Stimulated activated CD4-positive, alpha-beta T cell treated with anti-CD3 and anti-CD28 coated beads, Interleukin-12 subunit alpha, Interleukin-12 subunit beta, amount 100 ng/mL, for 48 hours (primary cell): ENCODE measurements at regions not wholly inside any gene's neighbourhood (a gene's known extent, or its start where the extent isn't known, plus 50 kb on each side); places are given as distances from the start of the nearest gene placed in this dataset.
"Not testable (repeated sequence)": the region's sequence is repeated elsewhere in the genome, so short reads cannot be mapped to it uniquely, and the experiment has no call there.

Experiments used
- DNase-seq, 3 donors: peaks; one replicate each; pipeline ENCODE4 v3.0.0-alpha.2; 2020; ENCODE audit warnings: low read depth in 2 of 3, low spot score in 1 of 3

DNA sequence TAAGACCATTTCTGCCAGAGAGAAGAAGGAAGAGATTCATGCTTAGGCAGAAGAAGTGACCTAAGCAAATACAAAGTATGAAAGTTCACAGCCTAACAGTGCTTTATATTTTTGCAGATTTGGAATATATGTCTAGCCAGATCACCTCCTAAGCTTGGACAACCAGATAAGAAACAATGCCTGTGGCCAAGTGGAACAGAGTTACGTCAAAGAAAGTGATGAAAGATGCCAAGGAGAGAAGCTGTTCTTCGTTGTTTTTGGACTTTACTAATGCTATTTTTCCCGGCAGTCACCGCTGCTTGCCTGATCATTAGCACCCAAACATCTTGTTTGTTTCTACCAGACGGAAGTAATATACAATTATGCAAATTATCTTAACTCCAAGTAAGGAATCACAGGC is 489.2 kb upstream of the C1orf87 start:
- no peak for DNase-seq

DNA sequence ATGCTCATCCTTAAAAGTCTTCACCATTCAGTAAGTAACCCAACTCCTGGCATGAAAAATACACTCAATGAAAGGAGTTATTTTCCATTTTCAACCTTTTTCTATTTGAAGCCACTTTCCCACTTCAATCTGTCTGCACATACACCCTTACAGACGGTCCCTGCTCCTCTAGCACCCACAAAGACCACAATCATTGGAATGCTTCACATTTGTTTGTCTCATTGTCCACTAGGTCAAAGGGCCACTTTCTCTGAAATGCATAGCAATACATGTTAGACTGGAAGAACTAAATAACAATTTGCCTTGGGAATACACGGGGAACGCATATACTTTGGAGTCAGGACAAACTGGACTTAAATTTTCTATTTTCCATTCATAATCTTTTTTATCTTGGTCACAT is 487.1 kb upstream of the C1orf87 start:
- DNase-seq, result no peak

DNA sequence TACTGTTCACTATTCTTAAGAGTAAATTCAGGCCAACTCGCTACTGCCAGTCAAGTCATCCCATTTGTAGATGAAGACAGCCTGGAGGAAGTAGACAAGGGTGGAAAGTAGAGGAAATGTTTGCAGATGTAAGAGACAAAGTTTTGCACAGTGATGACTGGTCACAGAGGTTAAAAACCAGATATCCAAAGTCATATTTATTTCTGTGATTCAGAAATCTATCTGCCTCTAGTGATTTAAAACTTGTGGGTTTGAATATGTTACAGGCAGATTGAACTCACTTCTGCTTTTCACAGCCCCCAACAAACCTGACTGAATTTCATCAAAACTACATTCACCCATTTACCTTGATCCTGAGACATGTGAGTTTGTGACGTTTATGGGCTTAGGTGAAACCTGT is 484.7 kb upstream of the C1orf87 start:
- no peak for DNase-seq

GRCh38 chr1:60553730-60554129 is 480.2 kb upstream of the C1orf87 start:
- no peak for DNase-seq

- DNase-seq, result no peak
Observed at GRCh38 chr1:60547821-60548220, 474.3 kb upstream of the C1orf87 start.

DNA sequence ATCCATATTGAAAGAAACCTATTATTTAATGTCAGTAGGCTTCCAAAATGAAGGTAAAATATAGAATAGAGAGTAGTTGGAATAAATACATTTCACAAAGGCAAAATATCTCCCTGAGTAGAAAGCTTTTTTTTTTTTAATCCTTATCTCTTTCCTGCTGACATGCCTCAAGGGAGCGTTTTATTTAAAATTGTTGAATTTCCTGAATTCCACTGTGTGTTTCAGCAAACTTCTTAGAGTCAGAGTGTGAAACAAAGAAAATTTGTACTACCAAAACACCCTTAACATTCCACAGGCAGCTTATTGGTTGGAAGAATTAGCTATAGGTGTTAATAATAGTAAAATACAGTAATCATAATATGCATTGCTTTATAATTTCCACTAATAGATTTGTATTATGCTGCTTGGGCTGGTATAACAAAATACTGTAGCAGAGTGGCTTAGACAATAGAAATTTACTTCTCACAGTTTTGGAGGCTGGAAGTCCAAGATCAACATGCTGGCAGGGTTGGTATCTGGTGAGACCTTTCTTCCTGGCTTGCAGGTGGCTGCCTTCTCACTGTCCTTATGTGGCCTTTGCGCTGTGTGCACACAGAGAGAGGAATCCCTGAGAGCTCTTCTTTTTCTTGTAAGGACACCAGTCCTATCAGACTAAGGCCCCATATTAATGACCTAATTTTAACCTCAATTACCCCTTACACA is 468.4 kb upstream of the C1orf87 start:
- no peak for DNase-seq

GRCh38 chr1:60540141-60540540 is 466.6 kb upstream of the C1orf87 start:
- DNase-seq, result no peak

DNA sequence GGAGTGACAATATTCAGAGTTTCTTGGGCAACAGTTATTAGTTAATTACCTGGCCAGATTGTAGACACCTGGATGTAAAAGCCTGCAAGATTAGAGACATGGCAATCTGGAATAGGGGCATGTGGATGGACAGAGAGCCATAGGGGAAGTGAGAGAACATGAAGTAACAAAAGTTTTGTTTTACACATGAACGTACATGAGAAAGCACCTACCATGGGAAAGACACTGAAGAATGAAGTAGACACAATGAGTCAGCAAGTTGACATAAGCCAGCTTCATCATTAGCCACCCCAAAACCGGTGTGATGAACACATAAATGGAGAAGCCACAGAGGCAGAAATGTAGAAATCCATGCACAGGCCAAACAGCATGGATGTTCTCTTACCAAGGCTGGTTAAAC is 462.1 kb upstream of the C1orf87 start:
- no peak for DNase-seq

DNA sequence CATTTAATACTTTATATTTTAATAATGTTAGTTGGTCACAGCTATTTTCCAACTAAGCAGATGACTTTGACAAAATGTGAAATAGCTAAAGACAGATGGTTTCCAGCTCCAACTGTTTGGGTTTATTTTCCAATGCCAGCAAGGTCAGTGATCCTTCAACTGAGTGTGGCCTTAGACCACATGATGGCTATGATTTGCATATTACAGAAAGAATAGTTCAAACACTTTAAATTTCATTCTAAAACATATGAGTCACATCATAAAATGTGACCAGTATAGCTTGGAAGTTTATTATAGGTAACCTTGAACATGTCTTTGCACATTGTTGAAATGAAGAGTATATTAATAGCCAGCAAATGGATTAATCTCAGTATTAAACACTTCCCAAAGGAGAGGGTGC is 454.0 kb upstream of the C1orf87 start:
- no peak for DNase-seq

- no peak for DNase-seq
Observed at GRCh38 chr1:60516996-60517395, 443.4 kb upstream of the C1orf87 start.

DNA sequence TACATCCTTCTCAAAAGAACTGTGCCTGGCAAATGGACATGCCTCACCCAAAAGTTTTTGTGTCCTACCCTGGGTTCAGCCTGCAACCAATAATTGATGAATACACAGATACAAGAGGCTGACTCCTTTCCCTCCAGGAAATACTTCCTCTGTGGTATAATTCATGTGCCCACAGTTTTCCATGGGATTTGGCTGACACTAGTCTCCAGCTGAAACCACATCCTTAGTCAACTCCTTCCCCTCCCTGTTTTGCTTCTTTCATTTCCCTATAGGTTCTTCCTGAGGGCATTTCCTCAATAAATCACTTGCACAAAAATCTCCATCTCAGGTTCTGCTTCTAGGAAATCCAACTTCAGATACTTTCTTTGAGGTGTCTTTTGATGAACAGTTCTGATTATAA is 436.6 kb upstream of the C1orf87 start:
- DNase-seq, result no peak

DNA sequence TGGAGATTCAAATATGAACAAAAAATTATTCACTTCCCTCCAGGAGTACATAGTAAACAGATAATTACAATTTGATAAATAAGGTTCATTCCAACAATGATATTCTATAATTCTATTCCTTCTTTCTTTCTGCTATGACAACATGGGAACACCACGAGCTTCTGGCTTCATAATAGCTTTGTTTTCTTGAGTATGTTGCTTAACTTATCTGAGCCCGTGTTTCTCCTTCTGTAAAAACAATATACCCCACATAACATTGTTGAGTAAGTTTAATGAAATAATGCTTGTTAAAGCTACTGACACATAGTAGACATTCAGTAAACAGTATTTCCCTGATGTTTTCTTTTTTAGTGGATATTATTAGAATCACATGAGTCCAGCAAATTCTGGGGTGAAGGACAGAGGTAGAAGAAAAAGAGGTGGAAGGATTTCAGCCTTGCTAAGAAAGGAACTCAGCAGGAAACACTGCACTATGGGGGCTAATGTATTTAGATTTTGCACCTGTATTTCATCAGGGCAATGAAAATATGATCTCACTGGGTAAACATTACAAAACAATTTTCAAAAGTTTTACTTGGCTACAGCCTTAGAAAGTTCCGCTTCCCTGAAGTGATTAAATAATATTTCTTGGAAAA is 430.8 kb upstream of the C1orf87 start:
- DNase-seq, result no peak

DNA sequence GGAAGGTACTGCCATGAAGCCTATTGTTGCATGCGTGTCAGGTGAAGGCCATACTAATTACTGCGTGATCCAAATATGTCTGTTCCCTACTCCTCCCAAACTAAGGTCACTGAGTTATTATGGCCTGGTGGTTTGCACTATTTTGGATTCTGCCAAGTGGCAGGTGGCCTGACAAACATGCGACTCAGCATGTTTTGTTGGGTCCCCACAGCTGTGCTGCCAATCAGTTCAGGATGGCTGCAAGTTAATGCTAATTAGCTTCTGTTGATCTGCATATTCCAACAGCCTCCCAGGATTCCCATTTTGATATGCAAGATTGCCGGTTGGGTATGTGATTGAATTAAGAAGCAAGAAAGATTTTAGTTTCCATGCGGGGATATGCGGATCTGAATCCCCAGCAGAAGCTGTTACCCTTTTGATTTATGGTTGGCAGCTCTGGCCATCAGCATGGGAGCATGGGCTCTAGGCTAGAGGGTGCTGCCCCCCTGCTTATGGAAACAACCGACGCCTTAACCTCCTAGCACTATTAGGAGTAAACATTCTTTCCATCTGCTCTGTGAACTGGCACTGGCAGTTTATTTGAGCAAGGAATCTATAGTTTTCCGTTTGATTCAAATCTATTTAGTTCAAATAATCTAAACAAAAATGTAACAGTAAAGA is 429.8 kb upstream of the C1orf87 start:
- DNase-seq, result no peak

- DNase-seq, result no peak
Observed at GRCh38 chr1:60502506-60502905, 428.9 kb upstream of the C1orf87 start.

DNA sequence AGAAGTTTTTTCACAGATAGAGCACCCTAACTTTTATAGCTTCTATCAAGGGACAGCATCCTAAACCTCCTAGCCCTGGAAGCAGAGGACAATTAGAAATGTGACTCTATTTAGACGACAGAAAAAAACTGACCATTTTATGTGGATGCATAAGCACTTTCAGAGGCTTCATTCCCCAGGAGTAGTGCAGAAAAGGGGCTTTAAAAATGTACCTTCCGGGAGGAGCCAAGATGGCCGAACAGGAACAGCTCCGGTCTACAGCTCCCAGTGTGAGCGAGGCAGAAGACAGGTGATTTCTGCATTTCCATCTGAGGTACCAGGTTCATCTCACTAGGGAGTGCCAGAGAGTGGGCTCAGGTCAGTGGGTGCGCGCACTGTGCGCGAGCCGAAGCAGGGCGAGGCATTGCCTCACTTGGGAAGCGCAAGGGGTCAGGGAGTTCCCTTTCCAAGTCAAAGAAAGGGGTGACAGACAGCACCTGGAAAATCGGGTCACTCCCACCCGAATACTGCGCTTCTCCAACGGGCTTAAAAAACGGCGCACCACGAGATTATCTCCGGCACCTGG is 416.4 kb upstream of the C1orf87 start:
- not testable (repeated sequence) for DNase-seq

GRCh38 chr1:60488847-60489246 is 415.3 kb upstream of the C1orf87 start:
- DNase-seq, result no peak

- no peak for DNase-seq
Observed at GRCh38 chr1:60487565-60488345, 414.2 kb upstream of the C1orf87 start.

DNA sequence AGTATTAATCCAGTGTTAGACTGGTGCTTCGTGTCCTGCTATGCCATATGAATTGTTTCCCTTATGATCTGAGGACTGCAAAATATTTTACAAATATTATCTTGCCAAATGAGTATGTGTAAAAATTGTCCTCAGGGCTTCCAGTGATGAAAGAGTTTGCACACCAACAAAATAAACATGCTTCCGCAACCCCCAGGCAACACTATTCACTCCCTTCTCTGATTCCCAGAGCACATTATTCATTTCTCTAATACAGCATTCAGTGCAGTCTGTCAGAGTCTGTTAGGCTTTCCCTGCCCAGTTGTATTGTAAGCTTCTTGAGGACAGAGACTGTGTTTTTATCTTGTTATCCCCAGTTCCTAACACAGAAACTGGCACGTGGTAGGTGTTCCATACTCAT is 409.9 kb upstream of the C1orf87 start:
- DNase-seq, result no peak

GRCh38 chr1:60470246-60470645 is 396.7 kb upstream of the C1orf87 start:
- no peak for DNase-seq

DNA sequence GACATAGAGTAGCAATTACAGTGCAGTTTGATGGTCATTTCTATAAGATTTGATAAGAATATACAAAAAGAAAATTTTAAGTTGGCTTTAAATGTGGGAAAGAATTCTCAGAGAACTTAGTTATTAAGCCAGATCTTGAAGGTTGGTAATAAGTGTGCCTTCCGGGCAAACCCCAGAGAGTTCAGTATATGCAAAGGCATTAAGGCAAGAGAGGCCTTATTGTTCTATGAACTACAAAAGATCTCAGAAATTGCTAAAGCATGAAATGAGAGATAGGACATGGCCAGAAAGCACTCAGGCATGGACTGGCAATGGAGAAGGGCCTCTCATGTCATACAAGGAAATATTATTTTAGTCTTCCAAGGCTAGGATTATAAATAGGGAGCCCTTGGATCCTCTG is 390.2 kb upstream of the C1orf87 start:
- no peak for DNase-seq

- DNase-seq, result no peak
Observed at GRCh38 chr1:60463146-60463545, 389.6 kb upstream of the C1orf87 start.
